Central memory CD4-positive, alpha-beta T cell (primary cell): ENCODE measurements at regions not wholly inside any gene's neighbourhood (a gene's known extent, or its start where the extent isn't known, plus 50 kb on each side); places are given as distances from the start of the nearest gene placed in this dataset.
"Not testable (repeated sequence)": the region's sequence is repeated elsewhere in the genome, so short reads cannot be mapped to it uniquely, and the experiment has no call there.

Source experiments
- DNase-seq: peaks from one replicate; pipeline ENCODE4 v3.0.0; 2022

DNA sequence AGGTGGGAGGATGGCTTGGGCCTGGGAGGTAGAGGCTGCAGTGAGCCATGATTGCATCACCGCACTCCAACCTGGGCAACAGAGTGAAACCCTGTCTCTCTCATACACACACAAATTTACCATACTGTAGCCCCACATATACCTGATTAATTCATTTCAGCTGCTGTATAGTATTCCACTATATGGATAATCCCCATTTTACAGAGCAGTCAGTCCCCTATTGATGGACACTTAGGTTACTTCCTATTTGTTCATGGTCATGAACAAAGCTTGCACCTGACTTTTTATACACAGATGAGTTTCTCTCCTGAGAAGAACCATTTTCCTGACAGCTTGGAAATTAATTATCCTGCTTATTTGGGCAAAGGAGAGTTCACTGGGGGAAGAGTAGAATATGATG is 59.2 kb downstream of the EMX2 start:
- no peak for DNase-seq

DNA sequence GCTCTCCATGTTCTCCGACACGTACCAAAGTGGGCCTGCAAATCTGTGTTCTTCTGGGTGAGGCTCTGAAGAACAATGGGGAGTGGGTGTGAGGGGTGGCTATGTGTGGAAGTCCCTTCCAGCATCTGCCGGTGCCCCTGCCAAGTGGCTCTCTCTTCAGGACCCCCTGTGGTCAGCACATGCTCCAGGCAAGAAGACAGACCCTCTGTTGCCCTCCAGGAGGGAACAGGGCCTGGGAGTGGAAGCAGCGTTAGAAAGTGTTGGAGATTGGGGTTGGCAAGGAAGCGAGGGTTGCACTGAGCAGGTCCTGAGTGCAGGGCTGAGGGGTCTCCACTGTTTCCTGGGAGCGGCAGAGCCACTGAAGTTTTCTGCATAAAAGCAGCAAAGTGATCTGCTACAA is 60.5 kb downstream of the EMX2 start:
- DNase-seq: no peak

DNA sequence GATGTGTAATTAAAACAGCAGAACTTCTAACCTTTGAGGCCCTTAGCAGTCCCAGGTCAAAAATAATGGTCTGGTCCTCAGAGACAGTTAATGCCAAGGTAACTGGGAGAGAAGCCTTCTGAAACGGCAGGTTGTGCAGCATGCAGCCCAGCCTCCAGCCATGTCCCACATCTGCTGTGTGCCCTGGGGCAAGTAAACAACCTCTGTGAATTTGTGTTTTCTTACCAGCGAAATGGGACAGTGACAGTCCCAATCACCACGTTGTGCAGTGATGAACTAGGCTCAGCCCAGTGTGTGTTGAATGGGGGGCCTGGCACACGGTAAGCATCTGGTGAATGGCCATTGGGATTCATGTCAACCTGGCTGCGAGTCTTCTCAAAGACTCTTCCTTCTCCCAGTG is 61.2 kb downstream of the EMX2 start:
- no peak for DNase-seq

DNA sequence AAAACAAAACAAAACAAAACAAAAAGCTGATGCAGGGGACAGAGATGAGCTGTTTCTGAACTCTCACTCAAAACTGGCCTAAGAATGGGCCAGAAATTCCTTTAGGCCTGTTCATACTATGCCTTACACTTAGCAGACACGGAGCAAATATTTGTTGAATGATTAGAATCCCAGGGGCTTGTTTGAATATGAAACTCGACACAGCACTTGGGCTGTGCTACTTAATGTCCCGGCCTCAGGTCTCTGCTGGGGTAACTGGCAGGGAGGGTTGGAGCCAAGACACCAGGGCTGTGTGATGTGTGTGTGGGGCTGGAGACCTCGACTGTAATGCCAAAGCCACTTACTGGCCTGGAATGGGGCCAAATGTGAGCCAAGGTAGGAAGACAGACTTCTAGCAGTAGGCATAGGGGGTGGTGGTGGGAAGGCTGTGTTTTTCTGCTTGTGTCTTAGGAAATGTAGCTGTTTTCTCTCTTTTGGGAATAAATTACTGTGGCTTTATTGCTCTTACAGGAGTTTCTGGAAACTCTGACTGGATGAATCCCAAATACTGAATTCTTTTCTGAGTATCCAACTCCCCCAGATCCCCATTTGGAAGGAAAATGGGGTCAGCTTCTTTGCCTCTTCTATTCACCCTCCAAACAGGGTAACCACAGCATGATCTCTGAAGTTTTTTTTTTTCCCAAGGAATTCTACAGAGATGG is 66.7 kb downstream of the EMX2 start:
- DNase-seq: no peak

DNA sequence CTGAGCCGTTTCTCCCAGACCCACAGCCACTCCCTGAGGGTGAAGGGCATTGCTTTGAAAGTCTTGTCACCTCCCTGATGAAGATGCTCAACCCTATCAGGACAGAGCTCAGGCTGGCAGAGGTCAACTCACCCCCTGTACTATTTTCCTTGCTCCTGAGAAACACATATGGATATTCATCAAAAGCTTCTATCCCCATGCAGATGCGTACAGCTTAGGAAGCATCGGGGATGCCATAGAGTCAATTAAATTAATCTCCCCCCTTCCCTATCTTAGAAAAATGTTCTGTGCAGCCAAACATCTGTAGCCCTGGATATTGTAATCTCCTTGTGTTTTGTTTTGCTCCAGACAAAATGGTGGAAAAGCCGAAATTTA is 67.2 kb downstream of the EMX2 start:
- no peak for DNase-seq

DNA sequence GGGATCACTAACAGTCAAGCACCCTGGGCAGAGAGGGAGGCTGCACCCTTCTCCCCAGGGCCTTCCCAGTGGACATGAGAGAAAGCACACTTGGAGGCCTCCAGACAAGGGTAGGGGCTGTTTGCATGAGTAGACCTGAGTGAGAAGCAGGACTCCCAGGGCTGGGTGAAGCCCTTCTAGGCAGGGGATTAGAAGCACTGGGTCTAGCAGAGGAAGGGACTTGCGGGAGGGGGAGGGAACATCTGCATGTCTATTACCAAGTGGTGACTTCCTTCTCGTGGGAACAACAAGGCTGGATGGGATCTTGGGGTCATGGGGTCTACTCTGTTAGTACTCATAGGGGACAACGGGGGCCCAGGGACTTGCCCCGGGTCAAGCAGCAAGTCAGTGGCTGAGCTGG is 67.8 kb downstream of the EMX2 start:
- no peak for DNase-seq

DNA sequence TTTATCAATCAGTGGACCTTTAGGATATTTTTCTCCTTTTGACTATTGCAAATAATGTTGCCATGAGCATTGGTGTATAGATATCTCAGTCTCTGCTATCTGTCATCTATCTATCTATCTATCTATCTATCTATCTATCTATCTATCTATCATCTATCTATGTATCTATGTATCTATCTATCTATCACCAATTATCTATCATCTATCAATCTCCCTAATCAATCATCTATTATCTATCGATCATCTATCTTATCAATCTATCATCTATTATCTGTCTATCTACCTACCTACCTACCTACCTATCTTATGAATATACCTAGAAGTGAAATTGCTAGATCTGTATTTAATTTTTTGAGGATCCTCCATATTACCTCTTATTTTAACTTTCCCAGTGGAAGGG is 69.6 kb downstream of the EMX2 start:
- no peak for DNase-seq

DNA sequence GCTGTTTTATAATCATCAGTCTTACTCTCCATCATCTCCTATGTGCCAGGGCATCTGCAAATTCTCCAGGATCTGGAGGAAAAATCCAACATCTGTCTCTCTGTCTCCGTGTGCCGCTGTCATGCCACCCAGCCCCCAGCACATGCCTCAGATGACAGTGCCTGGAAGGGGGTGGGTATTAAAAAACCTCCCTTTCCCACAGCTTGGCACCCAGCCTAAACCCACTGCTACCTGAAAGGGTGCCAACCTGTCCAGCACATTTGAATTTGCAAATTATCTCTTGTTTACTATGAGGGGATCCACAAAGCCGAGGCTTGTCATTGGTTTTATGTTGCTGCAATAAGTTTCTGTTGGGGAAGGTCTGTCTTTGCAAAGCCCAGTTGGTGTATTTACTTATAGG is 73.1 kb downstream of the EMX2 start:
- no peak for DNase-seq

DNA sequence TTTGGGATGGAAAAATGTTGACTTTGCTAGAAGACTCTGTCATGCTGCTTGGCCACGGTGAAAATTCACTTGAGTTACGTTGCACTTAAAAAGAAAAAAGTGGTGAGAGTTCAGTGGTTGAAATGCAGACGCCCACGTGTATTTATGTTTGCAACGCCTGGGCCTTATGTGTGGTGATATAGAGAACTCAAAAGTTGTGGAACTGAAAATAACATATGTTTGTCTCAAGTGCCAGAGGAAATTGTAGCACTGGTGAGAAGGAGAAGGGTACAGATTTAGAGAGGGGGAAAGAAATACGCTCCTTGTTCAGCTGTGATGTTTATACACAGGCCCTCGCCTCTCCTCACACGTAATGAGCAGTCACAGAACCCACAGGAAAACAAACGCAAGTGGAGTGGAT is 73.6 kb downstream of the EMX2 start:
- no peak for DNase-seq

DNA sequence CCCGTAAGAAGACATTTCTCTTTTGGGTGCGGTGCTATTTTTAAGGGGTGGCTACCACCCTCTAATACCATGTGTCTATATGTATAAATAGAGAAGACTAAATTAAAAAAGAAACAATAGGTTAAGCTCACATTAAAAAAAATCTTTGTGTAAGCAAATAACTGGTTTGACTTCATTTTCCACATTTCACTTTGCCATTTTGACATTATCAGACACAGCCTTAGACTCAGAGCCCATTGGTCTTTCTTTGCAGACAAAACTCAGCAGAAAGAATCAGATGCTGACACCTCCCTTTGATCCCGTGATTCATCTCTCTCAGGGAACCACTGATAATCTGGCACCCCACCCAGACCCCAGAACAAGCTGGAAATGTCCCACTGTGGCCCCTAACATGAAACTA is 74.5 kb downstream of the EMX2 start:
- no peak for DNase-seq

DNA sequence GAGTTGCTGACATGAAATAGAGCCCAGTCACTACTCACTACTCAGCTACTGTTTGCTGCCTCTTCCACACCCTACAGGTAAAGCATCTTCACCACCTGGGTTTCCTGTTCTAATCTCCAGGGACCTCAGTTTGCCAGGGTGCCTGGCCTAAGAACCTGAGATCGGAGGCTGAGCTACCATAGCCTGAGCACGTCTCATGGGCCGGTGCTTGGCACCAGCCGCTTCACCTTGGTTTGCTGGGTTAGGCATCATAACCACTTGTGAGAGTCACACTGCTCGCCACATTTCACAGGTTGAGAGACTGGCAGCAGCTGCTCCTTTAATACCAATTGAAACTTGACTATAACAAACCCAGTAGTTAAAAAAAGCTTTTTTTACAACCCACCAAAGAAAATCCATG is 75.1 kb downstream of the EMX2 start:
- no peak for DNase-seq

DNA sequence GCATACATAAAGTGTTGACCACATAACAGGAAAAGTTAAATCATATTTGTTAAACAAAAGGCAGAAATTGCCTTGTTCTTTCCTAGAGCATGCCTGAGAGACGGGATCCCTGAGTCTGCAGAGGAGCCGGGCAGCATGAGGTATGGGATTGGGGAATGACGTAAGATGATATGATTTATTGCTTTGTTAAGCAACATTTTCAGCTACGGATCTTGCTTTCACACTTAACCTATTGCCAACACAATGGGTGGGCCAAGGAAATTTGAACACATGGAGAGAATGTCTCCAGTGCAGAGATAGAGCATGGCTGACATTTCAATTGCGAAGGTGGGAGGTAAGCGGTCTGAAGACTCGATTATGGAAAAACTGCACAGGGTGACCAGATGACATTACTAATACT is 76.7 kb downstream of the EMX2 start:
- no peak for DNase-seq

DNA sequence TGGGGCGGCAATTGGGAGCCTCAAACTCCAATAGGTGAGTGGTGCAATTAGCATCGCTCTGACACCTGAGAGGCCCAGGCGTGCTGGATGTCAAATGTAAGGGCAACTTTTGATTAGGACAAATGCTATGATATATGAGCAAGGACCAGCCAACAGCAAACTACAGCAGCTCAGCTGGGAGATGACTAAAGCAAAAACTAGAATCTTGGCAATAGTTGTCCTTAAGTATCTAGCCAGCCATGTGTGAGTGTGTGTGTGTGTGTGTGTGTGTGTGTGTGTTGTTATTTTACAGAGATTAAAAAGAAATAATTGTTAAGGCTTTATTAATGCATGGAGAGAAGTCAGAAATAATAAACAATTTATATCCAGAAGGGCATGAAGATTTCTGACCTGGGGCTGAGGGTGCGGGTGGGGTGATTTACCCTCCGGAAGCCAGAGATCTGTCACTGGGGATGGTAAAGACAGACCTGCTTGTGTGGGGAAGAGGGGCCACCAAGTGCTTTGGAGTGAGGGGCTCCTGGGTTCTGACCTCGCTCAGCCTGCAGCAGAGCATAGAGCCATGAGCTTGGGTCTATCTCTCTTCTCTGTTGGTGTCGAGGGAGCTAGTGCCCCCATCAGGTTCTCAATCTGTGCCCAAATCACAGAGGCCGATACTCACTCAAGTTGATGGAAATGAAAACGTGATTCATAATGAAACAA is 77.3 kb downstream of the EMX2 start:
- no peak for DNase-seq

DNA sequence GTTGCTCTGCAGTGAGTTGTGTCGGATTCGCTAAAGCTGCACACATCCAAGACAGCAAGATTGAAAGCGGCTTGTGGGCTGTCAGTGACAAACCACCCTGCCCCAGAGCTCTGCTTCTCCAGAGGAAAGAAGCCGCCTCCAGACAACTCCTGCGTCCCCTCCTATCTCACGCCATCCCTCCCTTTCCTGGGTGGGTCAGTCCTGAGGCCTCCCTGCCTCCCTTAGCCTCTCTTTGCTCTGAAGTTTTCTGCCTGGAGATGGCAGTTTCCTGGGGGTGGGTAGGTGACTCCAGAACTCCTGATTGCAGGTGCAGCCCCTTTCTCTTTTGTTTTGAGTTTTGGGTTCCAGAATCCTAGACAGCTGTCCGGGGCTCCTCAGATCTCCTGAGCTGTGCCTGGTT is 78.7 kb downstream of the EMX2 start:
- DNase-seq: no peak

DNA sequence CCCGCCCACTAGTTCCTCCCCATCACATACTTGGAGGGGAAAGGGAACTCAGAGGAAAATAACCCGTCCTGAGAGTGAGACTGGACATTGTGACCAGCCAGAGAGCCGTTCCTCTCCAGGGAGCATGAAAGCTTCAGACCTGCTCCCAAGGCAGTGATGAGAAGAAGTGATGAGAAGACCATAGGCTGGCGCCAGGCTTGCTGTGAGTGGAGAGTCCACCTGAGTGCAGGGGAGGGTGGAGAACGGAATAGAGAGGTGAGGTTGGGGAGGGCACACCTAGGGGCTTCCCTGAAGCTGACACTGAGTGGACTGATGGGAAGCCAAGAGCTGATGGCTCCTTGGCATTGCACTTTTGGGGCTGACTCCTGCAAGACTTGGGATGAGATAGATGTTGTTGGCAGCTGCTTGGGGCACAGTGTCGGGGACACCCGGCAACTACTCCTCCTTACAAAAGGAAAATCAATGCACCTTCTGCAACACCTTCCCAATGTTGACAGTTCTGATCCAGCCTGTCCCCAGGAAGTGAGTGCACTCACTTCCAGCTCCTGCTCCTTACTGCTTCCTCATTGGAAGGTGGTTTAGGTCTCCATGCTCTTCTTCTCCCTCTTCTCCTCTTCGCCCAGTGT is 79.4 kb downstream of the EMX2 start:
- no peak for DNase-seq

DNA sequence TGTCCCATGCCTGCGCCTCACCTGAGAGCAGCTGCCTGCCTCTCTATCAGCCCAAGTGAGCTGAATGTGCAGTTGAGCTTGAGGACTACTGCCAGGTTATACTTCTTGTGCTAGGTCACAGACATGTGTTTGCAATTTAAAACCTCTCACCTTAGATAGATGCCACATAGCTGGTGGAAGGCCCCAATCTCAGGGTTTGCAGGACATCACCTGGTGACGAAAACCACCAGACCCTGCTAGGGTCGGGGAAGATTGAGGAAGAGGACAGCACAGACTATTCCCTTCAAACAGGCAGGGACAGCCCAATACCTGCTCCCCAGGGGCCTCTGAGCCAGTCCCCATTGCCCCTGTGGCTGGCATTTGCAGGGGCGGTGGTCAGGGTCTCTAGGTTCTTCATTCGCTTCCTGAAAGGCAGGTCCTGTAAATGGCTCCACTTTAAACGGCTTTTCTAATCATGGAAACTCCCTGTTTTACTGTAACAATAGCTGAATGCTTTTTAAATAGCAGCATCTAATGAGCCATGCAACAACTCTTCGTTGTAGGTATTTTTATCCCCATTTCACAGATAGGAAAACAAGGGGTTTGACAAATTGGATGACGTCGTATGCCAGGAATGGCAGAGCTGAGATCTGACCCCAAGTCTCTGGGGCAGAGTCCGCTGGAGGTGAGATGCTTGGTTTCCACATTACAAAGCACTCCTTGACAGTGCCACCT is 80.1 kb downstream of the EMX2 start:
- no peak for DNase-seq

DNA sequence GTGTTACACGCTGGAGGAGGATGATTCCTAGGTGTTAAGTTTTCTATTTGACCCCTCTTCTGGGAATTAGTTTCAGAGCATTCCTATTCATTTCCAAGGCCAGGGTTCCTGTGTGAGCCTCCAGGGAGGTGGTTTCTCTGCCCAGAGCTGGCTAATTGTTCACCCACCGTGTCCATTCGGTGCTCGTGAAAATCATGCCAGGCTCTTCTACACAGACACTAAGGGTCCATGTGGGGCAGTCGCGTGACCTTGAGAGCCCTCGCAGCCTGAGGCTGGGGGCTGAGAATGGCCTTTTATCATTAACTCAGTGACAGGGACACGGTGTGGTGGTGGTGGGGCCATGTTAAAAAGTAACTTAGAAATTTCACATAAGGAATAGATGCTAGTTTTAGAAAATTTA is 83.7 kb downstream of the EMX2 start:
- DNase-seq: no peak

DNA sequence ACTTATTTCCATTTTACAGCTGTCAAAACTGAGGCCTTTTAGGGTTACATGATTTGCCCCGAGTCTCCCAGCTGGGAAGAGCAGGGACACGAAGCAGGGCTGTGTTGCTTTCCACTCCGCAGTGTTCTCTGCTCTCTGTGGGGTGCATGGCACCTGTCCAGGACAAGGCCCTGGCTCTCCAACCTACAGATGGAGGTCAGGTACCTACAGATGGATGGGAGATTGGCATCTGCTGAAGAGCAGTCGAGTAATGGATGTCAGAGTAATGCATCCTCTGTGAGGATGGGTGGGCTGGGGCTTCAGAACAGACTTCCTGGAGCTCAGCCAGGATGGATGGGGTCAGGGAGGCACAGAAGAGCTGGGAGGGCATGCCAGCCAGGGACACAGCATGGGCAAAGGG is 85.0 kb downstream of the EMX2 start:
- no peak for DNase-seq

DNA sequence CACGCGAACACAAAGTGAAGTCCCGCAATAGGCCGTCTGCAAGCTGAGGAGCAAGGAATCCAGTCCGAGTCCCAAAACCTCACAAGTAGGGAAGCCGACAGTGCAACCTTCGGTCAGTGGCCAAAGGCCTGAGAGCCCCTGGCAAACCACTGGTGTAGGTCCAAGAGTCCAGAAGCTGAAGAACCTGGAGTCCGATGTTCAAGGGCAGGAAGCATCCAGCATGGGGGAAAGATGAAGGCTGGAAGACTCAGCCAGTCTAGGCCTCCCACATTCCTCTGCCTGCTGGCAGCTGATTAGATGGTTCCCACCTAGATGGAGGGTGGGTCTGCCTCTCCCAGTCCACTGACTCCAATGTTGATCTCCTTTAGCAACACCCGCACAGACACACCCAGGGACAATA is 87.2 kb downstream of the EMX2 start:
- not testable (repeated sequence) for DNase-seq

DNA sequence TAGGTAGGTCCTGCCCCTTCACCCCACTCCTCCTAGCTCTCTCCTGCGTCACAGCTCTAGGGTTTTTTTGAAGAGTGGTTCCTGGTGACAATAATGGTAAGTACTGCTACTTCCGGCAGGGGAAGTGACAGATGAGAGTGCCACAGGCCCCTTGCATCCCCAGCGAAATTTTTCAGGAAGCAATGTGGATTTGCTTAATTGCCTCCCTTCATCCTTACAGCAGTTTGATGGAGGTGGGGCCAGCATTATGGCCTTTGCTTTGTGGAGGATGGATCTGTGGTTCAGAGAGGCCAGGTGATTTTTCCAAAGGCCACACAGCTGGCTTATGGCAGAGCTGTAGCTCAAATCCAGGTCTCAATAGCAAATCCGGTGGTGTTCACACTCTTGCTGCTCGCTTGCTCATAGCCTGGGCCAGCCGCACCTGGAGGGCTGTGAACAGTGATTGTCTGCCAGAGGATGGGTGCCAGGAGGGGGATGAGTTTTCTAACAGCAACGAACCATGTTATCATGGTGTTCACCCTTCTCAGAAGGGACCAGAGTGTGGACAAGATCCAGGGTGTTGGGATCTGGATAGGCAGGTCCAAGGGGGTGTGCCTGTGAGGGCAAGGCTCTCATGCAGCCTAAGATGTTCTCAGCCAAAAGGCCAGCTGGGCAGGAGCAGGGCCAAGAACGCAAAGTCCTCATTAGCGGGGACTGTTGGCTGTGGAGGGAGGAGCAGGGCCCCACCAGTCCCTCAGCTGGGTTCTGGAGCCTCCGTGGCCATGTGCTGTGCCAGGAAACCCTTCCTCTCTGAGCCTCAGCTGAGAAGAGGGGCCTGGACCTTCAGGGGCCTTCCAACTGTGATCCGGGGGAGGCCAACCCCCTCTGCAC is 89.0 kb downstream of the EMX2 start:
- no peak for DNase-seq

DNA sequence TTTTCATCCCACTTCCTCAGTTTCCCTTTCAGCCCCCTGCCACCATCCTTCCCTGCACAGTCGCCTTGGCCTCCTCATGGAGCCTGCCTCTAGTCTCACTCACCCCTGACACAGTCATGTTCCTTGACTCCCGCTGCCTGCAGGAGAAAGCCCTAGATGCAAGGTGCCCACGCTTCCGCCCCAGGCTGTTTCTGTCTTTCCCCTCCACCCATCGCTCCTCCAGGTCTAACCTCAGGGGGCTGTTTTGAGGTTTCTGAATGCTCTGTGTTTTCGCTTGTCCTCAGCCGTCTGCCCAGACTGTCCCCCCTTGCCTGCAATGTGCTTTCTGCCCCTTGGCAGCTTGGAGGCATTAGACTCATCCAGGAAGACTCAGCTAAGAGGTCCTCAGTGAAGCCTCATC is 89.9 kb downstream of the EMX2 start:
- no peak for DNase-seq

DNA sequence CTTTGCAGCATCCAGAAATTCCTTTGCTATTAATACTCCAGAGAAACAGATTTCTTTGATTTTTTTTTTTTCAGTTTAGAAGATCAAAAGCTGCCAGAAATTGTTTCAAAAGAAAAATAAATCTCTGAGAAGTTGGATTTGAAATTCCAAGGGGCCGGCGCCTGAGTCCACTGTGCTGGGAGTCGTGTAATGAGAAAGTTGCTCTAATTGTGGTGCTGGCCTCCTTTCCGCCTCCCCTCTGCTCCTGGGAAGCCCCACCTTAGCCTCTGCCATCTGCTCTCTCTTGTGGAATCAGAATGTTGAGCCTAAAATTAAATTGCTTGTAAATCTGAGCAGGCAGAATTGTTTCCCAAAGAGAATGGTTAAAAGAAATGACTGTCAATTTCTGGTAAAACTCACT is 93.3 kb downstream of the EMX2 start:
- DNase-seq: no peak

DNA sequence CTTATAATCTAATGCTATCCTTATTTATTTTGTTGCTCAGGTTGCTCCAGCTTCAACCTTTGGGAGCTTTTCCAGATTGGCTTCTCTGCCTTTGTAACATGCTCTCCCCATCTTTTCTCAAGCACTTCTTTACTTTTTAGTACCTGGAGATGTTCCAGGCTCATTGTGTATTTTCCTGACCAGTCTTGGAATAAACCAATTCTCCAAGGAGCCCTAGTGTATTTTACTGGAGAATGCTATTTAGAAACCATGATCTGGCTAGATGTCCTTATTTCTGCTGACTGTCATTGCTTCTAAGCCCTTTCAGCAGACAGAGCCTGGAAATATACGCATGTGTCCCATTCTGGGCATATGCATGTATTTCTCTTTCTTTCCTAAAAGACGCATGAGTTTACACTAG is 95.7 kb downstream of the EMX2 start:
- no peak for DNase-seq
